ENCODE measurements at regions not wholly inside any gene's neighbourhood (a gene's known extent, or its start where the extent isn't known, plus 50 kb on each side); places are given as distances from the start of the nearest gene placed in this dataset.

DNA sequence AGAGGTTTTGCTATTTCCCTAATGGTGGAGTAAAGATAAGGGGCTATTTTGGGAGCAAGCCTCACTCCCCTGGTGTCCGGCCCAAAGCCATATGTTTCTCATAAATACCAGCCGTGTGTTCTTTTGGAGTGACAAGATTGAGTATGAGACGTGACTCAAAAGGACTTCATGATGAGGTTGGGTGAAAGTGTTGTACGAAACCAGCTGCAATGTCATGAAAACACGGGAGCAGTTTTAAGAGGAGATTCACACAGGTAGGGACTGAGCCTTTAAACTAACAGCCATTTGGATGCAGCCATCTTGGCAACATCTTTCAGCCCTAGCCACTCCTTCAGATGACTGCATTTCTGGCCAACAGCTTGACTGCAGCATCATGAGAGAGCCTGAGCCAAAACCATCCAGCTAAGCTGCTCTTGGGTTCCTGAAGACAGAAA lies 532.3 kb upstream of the USP24 start:
- TF ChIP-seq YY1 (IDR thresholded peaks at IDR 0.05; ENCODE audit: insufficient read depth, insufficient read length) (no peak), SUZ12 (IDR thresholded peaks at IDR 0.05; ENCODE audit: extremely low read depth, insufficient read depth, insufficient read length) (no peak), ZNF274 (IDR thresholded peaks at IDR 0.05; ENCODE audit: low read depth, low read length) (no peak)

All from NT2/D1 (cell line).